ENCODE measurements at regions not wholly inside any gene's neighbourhood (a gene's known extent, or its start where the extent isn't known, plus 50 kb on each side); places are given as distances from the start of the nearest gene placed in this dataset.
"Not testable (repeated sequence)": the region's sequence is repeated elsewhere in the genome, so short reads cannot be mapped to it uniquely, and the experiment has no call there.

DNA sequence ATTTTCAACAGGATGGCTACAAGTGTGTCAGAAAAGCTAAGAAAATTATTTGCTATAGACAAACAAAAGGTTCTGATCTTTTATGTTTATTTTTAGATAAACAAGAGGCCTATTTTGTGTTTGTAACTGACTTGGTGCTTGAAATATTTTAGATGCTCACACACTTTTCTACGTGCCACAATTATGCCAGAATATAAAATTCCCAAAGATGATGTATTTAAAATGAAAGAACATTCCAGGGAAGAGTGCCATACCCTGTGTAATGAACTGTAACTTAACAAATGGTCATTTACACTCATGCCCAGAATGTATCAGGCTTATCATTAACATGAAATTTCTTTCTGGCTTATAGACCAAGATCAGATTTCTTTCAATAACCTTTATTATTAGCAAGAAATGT, 144.9 kb upstream of the MTPN start:
- no CpG with 5 or more reads among the region's 1 CpG for WGBS
- Histone ChIP-seq H3K4me3 (ENCODE audit: low read length) (no peak overlapping the region), H3K9ac (ENCODE audit: low read depth, low read length) (no peak overlapping the region), H3K36me3 (ENCODE audit: insufficient read depth, low read length) (no peaks in the 10 kb centered on the region), H3K9me3 (ENCODE audit: insufficient read depth, low read depth, low read length) (no peaks in the 10 kb centered on the region), H3K4me1 (ENCODE audit: insufficient read depth, low read length) (no peaks in the 10 kb centered on the region), H3K27me3 (ENCODE audit: insufficient read depth, low read length) (no peaks in the 10 kb centered on the region), H3K27ac (ENCODE audit: low read depth, low read length) (no peak overlapping the region)

DNA sequence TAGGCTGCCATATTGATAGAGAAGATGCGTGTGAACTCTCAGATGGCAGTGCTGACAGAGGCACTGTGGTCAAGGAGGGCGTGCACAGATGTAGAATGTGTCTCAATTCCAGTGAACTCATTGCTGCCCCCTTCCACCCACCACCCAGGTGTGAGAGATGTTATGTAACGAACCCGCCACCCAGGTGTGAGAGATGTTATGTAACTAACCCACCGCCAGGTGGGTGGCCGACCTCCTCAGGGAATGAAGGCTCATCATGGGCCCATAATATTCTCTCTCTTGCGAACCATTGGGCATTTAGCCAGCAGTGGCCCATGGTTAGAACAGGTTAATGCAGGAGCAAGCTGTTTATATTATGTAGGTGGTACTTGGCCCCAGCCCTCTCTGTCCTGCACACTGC, 140.4 kb upstream of the MTPN start:
- WGBS = 93% methylated on average over 5 of the region's 7 CpGs
- Histone ChIP-seq H3K36me3 (ENCODE audit: insufficient read depth, low read length) (no peaks in the 10 kb centered on the region), H3K27ac (ENCODE audit: low read depth, low read length) (no peak overlapping the region), H3K27me3 (ENCODE audit: insufficient read depth, low read length) (no peaks in the 10 kb centered on the region), H3K4me3 (ENCODE audit: low read length) (no peak overlapping the region), H3K9ac (ENCODE audit: low read depth, low read length) (no peak overlapping the region), H3K4me1 (ENCODE audit: insufficient read depth, low read length) (no peaks in the 10 kb centered on the region), H3K9me3 (ENCODE audit: insufficient read depth, low read depth, low read length) (no peaks in the 10 kb centered on the region)

DNA sequence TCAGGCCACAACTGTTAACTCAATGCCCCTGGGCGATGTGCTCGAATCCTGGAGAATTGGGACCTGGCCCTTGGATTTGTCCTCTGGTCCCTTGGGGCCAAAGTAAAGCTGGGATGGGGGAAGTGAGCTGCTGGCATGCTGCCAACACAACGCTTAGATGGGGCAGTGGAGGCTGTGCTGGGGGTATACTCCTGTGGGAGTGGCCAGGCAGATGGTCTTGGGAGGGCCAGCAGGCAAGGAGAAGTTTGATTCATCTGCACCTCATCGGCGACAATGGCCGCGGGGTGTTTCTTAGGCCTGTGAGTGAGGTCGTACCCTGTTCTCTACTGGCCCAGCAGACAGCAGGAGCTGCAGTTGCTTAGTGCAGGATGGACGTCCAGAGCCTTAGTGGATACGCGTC, 139.0 kb upstream of the MTPN start:
- H3K9me3 ChIP-seq (ENCODE audit: insufficient read depth, low read depth, low read length) = no peaks in the 10 kb centered on the region
- no peaks in the 10 kb centered on the region for H3K36me3 ChIP-seq (ENCODE audit: insufficient read depth, low read length)
- no peak overlapping the region for H3K4me3 ChIP-seq (ENCODE audit: low read length)
- H3K4me1 ChIP-seq (ENCODE audit: insufficient read depth, low read length) = no peaks in the 10 kb centered on the region
- no peaks in the 10 kb centered on the region for H3K27me3 ChIP-seq (ENCODE audit: insufficient read depth, low read length)
- WGBS = 91% methylated on average over 11 of the region's 11 CpGs
- H3K27ac ChIP-seq (ENCODE audit: low read depth, low read length) = no peak overlapping the region
- H3K9ac ChIP-seq (ENCODE audit: low read depth, low read length) = no peak overlapping the region

DNA sequence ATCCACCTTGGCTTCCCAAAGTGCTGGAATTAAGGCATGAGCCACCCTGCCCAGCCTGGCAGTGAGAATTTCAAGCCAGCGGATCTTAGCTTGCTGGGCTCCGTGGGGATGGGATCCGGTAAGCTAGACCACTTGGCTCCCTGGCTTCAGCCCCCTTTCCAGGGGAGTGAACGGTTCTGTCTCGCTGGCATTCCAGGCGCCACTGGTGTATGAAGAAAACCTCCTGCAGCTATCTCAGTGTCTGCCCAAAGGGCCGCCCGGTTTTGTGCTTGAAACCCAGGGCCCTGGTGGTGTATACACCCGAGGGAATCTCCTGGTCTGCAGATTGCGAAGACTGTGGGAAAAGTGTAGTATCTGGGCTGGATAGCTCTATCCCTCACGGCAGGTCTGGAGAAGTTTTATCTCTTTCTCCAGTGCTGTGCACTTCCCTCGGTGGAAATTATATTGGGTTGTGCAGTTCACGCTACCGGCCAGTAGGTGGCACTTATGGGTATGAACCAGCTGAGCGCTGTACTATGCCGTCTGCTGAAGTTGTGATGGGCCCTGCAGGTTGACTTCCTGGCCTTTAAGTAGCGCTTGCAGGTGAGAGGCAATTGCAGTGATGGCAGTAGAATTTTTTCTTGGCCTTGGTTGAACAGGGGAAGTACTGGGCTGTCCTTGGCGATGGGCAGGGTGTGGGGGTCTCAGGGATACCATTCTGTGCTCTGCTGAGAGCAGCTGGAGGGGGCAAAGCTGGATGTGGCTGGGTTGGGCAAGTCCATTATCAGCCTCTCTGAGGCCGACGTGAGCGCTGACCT, 138.0 kb upstream of the MTPN start:
- Histone ChIP-seq H3K4me3 (ENCODE audit: low read length) (no peak overlapping the region), H3K27me3 (ENCODE audit: insufficient read depth, low read length) (no peaks in the 10 kb centered on the region), H3K36me3 (ENCODE audit: insufficient read depth, low read length) (no peaks in the 10 kb centered on the region), H3K9ac (ENCODE audit: low read depth, low read length) (no peak overlapping the region), H3K9me3 (ENCODE audit: insufficient read depth, low read depth, low read length) (no peaks in the 10 kb centered on the region), H3K27ac (ENCODE audit: low read depth, low read length) (no peak overlapping the region), H3K4me1 (ENCODE audit: insufficient read depth, low read length) (no peaks in the 10 kb centered on the region)
- WGBS = 56% methylated on average over 21 of the region's 21 CpGs

DNA sequence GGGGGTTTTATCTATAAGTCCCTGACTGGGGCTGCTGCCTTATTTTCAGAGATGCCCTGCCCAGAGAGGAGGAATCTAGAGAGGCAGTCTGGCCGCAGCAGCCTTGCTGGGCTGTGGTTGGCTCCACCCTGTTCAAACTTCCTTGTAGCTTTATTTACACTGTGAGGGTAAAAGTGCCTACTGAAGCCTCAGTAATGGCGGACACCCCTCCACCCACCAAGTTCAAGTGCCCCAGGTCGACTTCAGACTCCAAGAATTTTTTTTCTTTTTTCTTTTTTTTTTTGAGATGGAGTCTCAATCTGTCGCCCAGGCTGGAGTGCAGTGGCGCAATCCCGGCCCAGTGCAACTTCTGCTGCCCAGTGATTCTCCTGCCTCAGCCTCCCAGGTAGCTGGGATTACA, 137.3 kb upstream of the MTPN start:
- H3K27ac ChIP-seq (ENCODE audit: low read depth, low read length); H3K9me3 ChIP-seq (ENCODE audit: insufficient read depth, low read depth, low read length); H3K4me1 ChIP-seq (ENCODE audit: insufficient read depth, low read length); H3K36me3 ChIP-seq (ENCODE audit: insufficient read depth, low read length); H3K27me3 ChIP-seq (ENCODE audit: insufficient read depth, low read length); H3K4me3 ChIP-seq (ENCODE audit: low read length); H3K9ac ChIP-seq (ENCODE audit: low read depth, low read length): not testable (repeated sequence)
- WGBS = 80% methylated on average over 6 of the region's 6 CpGs

DNA sequence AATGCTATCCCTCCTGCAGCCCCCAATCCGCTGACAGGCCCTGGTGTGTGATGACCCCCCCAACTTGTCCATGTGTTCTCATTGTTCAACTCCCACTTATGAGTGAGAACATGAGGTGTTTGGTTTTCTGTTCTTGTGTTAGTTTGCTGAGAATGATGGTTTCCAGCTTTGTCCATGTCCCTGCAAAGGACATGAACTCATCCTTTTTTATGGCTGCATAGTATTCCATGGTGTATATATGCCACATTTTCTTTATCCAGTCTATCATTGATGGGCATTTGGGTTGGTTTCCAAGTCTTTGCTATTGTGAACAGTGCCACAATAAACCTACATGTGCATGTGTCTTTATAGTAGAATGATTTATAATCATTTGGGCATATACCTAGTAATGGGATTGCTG, 131.9 kb upstream of the MTPN start:
- H3K36me3 ChIP-seq (ENCODE audit: insufficient read depth, low read length); H3K4me3 ChIP-seq (ENCODE audit: low read length); H3K27ac ChIP-seq (ENCODE audit: low read depth, low read length); H3K27me3 ChIP-seq (ENCODE audit: insufficient read depth, low read length); H3K4me1 ChIP-seq (ENCODE audit: insufficient read depth, low read length); H3K9ac ChIP-seq (ENCODE audit: low read depth, low read length); H3K9me3 ChIP-seq (ENCODE audit: insufficient read depth, low read depth, low read length): not testable (repeated sequence)
- 29% methylated on average over 1 of the region's 1 CpG for WGBS

DNA sequence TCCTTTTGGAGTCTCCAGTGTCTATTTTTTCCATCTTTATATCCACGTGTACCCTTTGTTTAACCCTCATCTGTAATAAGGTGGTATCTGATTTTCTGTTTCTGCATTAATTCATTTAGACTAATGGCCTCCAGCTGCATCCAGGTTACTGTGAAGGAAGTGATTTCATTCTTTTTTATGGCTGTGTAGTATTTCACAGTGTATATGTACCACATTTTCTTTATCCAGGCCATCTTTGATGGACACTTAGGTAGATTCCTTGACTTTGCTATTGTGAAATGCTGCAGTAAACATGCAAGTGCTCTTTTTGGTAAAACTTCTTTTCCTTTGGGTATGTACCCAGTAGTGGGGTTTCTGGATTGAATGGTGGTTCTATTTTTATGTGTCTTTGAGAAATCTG, 128.0 kb upstream of the MTPN start:
- H3K27me3 ChIP-seq (ENCODE audit: insufficient read depth, low read length) = no peaks in the 10 kb centered on the region
- H3K9ac ChIP-seq (ENCODE audit: low read depth, low read length) = no peak overlapping the region
- no CpG with 5 or more reads among the region's 1 CpG for WGBS
- H3K9me3 ChIP-seq (ENCODE audit: insufficient read depth, low read depth, low read length) = peaks cover 9% of the 10 kb centered on the region; the same call in 1 of the 2 replicates
- no peaks in the 10 kb centered on the region for H3K36me3 ChIP-seq (ENCODE audit: insufficient read depth, low read length)
- H3K4me3 ChIP-seq (ENCODE audit: low read length) = no peak overlapping the region
- no peak overlapping the region for H3K27ac ChIP-seq (ENCODE audit: low read depth, low read length)
- H3K4me1 ChIP-seq (ENCODE audit: insufficient read depth, low read length) = no peaks in the 10 kb centered on the region

DNA sequence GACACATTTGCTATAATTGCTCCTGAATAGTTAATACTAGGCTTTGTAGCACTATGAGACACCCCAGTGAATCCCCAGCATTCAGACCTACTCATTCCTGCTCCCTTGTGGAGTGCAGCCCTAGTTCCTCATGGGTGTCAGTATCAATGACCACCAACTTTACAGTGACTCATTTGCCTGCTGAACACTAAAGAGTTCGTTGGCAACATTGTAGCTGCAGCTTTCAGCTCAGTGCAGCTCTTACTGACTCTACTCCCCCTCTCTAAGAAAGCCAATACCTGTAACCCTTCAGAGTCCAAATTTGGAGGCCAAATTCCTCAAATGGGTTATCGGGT, 127.1 kb upstream of the MTPN start:
- H3K27me3 ChIP-seq (ENCODE audit: insufficient read depth, low read length) = no peaks in the 10 kb centered on the region
- peaks cover 18% of the 10 kb centered on the region for H3K9me3 ChIP-seq (ENCODE audit: insufficient read depth, low read depth, low read length)
- no peak overlapping the region for H3K9ac ChIP-seq (ENCODE audit: low read depth, low read length)
- no peaks in the 10 kb centered on the region for H3K4me1 ChIP-seq (ENCODE audit: insufficient read depth, low read length)
- no peak overlapping the region for H3K4me3 ChIP-seq (ENCODE audit: low read length)
- H3K36me3 ChIP-seq (ENCODE audit: insufficient read depth, low read length) = no peaks in the 10 kb centered on the region
- no peak overlapping the region for H3K27ac ChIP-seq (ENCODE audit: low read depth, low read length)
- 87% methylated on average over 2 of the region's 2 CpGs for WGBS

DNA sequence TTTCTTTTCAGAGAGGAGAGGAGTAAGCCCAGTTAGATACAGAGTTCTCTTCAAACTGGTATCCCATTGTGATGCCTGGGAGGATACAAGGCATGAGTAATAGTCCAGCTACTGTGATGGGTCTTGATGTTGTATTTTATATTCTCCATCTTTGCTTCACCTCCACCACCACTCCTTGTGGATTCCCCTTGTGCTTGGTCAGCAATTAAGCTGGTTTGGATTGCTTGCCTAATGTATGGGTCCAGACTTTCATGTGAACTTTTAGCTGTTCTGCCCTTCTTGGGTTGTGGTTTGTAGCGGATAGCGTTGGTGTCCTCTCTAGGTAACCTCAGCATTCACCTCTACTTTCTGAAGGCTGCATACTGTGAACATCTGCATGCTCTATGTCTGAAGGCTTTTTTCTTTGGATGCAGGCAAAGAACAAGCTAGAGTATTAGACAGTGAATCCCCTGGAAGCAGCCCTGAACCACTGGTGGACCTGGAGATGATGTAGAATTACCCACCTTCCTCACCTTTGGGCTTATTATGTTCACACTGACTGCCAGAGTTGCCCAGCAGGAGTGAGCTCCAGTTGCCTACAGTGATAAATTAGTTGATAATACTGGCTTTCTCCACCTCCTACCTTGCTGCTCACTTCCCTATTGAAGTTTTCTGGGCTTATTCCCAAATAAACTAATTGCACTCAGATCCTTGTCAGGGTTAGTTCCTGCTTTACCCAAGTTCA, 126.5 kb upstream of the MTPN start:
- Histone ChIP-seq H3K9me3 (ENCODE audit: insufficient read depth, low read depth, low read length) (peaks cover 18% of the 10 kb centered on the region), H3K27ac (ENCODE audit: low read depth, low read length) (no peak overlapping the region), H3K9ac (ENCODE audit: low read depth, low read length) (no peak overlapping the region), H3K36me3 (ENCODE audit: insufficient read depth, low read length) (no peaks in the 10 kb centered on the region), H3K4me1 (ENCODE audit: insufficient read depth, low read length) (no peaks in the 10 kb centered on the region), H3K27me3 (ENCODE audit: insufficient read depth, low read length) (no peaks in the 10 kb centered on the region), H3K4me3 (ENCODE audit: low read length) (no peak overlapping the region)
- 88% methylated on average over 2 of the region's 2 CpGs for WGBS

DNA sequence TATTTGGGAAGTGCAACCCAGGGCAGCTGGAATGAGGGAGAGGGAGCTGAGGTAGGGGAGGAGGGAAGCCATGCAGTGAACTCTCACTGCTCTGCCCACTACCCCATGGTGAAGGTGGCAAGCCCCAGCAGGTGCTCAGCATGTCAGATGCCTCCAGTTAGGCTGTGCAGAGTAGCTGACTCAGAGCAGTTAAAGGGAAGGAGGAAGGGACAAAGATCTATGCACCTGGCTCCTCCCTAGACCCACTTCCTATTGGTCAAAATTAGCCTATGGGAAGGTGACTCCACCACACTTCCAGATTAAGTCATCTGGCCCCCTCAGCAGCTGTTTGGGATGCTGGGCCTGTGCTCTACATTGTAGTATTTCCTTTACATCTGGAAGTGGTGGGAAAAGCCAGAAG, 125.7 kb upstream of the MTPN start:
- no peak overlapping the region for H3K27ac ChIP-seq (ENCODE audit: low read depth, low read length)
- no peak overlapping the region for H3K4me3 ChIP-seq (ENCODE audit: low read length)

DNA sequence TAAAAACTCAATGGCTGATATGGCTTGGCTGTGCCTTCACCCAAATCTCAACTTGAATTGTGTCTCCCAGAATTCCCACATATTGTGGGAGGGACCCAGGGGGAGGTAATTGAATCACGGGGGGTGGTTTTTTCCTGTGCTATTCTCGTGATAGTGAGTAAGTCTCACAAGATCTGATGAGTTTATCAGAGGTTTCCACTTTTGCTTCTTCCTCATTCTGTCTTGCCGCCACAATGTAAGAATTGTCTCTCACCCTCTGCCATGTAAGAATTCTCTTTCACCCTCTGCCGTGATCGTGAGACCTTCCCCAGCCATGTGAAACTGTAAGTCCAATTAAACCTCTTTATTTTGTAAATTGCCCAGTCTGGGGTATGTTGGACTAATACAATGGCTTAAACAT, 115.6 kb upstream of the MTPN start:
- H3K9me3 ChIP-seq (ENCODE audit: insufficient read depth, low read depth, low read length); H3K4me1 ChIP-seq (ENCODE audit: insufficient read depth, low read length); H3K4me3 ChIP-seq (ENCODE audit: low read length); H3K27ac ChIP-seq (ENCODE audit: low read depth, low read length); H3K9ac ChIP-seq (ENCODE audit: low read depth, low read length); H3K27me3 ChIP-seq (ENCODE audit: insufficient read depth, low read length); H3K36me3 ChIP-seq (ENCODE audit: insufficient read depth, low read length): not testable (repeated sequence)
- 86% methylated on average over 5 of the region's 5 CpGs for WGBS

More for the DNA sequence above, 125.7 kb upstream of the MTPN start:
- H3K36me3 ChIP-seq (ENCODE audit: insufficient read depth, low read length) = no peaks in the 10 kb centered on the region
- no peaks in the 10 kb centered on the region for H3K4me1 ChIP-seq (ENCODE audit: insufficient read depth, low read length)
- peaks cover 16% of the 10 kb centered on the region for H3K9me3 ChIP-seq (ENCODE audit: insufficient read depth, low read depth, low read length)
- H3K9ac ChIP-seq (ENCODE audit: low read depth, low read length) = no peak overlapping the region
- no peaks in the 10 kb centered on the region for H3K27me3 ChIP-seq (ENCODE audit: insufficient read depth, low read length)

Measured in HUES64 (cell line).